GM12874 (cell line): ENCODE measurements at regions not wholly inside any gene's neighbourhood (a gene's known extent, or its start where the extent isn't known, plus 50 kb on each side); places are given as distances from the start of the nearest gene placed in this dataset.

Experiments
- CTCF ChIP-seq: IDR thresholded peaks from 2 replicates; pipeline ENCODE4 v1.5.1; 2011; ENCODE audit warnings: low read depth, mild to moderate bottlenecking, control low read depth, low read length, moderate library complexity; ENCODE audit not compliant: insufficient read depth

GRCh38 chr5:97242341-97242740, 59.3 kb upstream of the RIOK2 start:
- no peak for TF ChIP-seq CTCF

GRCh38 chr5:97243353-97243752, 60.3 kb upstream of the RIOK2 start:
- TF ChIP-seq CTCF: no peak

- no peak for TF ChIP-seq CTCF
Measured at GRCh38 chr5:97245386-97245785, 62.3 kb upstream of the RIOK2 start.

- no peak for TF ChIP-seq CTCF
Measured at GRCh38 chr5:97250113-97250512, 67.1 kb upstream of the RIOK2 start.

GRCh38 chr5:97266076-97266475, 83.0 kb upstream of the RIOK2 start:
- no peak for TF ChIP-seq CTCF

GRCh38 chr5:97266576-97266975, 83.5 kb upstream of the RIOK2 start:
- TF ChIP-seq CTCF: no peak

GRCh38 chr5:97267767-97268166, 84.7 kb upstream of the RIOK2 start:
- no peak for TF ChIP-seq CTCF
